BE2C (cell line): ENCODE measurements at regions not wholly inside any gene's neighbourhood (a gene's known extent, or its start where the extent isn't known, plus 50 kb on each side); places are given as distances from the start of the nearest gene placed in this dataset.

Source experiments
- DNase-seq: peaks from one replicate; pipeline ENCODE4 v3.0.0-alpha.2; 2020
- H3K27me3 ChIP-seq: fragments of 250-450 bp; sonication (Bioruptor Pico); 2 replicates; pipeline ENCODE4 v1.5.1; 2020; ENCODE audit warnings: mild to moderate bottlenecking
- H3K36me3 ChIP-seq: fragments of 250-450 bp; sonication (Bioruptor Pico); 2 replicates; pipeline ENCODE4 v1.5.1; 2020; ENCODE audit warnings: mild to moderate bottlenecking
- H3K4me1 ChIP-seq: fragments of 250-450 bp; sonication (Bioruptor Pico); 2 replicates; pipeline ENCODE4 v1.5.1; 2020
- H3K4me3 ChIP-seq: 2 replicates; pipeline ENCODE4 v1.5.1; 2011; ENCODE audit warnings: low read depth, low read length
- H3K9me3 ChIP-seq: fragments of 250-450 bp; sonication (Bioruptor Pico); 2 replicates; pipeline ENCODE4 v1.5.1; 2020
- TF ChIP-seq, protein P1 (sequence below): IDR thresholded peaks from 2 replicates; pipeline ENCODE4 v1.5.1; 2012; ENCODE audit warnings: mild to moderate bottlenecking, low read depth, low read length

DNA sequence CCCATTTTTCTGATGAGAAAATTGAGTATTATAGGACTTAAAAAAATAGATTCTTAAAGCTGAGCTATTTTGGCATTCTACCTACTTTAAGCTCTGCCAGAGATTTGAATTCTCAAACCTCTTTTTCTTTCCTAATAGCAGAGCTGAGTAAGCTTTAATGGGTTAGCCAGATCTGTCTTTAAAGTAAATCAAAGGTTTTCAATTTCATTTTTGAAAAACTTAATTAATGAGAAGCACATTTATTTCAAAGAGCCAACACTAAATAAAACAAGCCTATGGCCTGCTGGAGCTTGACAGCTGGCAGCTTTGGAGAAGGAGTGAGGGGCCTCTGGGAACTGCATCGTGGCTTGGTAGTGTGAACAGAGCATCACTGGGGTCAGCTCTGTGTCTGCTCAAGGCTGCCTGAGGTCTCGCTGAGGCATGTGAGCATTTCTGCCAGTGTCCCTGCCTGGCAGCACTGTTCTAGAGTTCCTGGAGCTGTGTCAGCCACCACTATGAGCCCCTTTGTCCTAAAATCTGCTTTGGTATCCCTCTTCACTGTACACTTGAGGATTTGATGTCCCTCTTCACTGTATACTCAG lies 50.4 kb upstream of the PRSS23 start:
- Histone ChIP-seq H3K27me3 (no peaks in the 10 kb centered on the region), H3K36me3 (no peaks in the 10 kb centered on the region)
- TF ChIP-seq, protein P1, sequence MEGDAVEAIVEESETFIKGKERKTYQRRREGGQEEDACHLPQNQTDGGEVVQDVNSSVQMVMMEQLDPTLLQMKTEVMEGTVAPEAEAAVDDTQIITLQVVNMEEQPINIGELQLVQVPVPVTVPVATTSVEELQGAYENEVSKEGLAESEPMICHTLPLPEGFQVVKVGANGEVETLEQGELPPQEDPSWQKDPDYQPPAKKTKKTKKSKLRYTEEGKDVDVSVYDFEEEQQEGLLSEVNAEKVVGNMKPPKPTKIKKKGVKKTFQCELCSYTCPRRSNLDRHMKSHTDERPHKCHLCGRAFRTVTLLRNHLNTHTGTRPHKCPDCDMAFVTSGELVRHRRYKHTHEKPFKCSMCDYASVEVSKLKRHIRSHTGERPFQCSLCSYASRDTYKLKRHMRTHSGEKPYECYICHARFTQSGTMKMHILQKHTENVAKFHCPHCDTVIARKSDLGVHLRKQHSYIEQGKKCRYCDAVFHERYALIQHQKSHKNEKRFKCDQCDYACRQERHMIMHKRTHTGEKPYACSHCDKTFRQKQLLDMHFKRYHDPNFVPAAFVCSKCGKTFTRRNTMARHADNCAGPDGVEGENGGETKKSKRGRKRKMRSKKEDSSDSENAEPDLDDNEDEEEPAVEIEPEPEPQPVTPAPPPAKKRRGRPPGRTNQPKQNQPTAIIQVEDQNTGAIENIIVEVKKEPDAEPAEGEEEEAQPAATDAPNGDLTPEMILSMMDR, result no peak

DNA sequence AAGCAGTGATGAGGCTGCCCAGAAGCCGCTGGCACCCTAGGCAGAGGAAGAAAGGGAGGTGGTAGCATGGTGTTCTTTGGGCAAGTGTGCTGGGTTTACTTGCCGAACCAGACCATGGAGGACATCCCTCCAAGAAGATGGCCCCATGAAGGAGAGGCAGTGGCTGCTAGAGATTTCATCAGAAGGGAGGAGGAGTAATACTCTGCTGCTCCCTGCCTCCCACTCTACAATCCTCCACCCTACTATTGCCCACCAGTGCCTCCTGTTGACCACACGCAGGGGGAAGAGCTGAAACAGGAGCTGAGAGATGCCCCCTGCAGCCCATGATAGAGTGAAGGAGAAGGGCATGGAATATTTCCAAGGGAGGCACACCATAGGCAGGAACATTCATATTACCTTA lies 51.0 kb upstream of the PRSS23 start:
- Histone ChIP-seq H3K36me3 (no peaks in the 10 kb centered on the region), H3K4me1 (peaks cover 11% of the 10 kb centered on the region), H3K9me3 (no peaks in the 10 kb centered on the region), H3K27me3 (no peaks in the 10 kb centered on the region), H3K4me3 (no peak overlapping the region)
- DNase-seq, result no peak
- TF ChIP-seq, protein P1, result peak; percentile 11; the same call in 1 of the 2 replicates

More for the DNA sequence above, 50.4 kb upstream of the PRSS23 start:
- no peaks in the 10 kb centered on the region for H3K9me3 ChIP-seq
- no peak overlapping the region for H3K4me3 ChIP-seq
- peaks cover 11% of the 10 kb centered on the region for H3K4me1 ChIP-seq
- DNase-seq, result no peak

DNA sequence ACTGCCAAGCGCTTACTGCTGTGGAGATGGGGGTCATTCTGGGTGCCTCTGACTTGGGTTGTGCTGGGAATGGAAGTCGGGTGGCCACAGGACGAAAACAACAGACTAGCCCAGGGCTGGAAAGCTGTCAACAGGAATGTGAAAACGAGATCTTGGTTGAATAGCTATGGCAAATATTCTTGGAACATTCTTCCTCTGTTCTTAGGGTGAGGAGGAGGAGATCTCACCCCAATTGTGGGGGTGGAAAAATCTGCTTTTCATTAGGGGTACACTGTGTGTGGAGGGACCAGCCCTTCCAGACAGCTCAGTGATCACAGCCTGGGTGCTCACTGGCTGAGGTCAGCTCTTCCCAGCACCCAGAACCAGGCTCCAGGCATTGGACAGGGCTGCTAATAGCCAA lies 52.0 kb upstream of the PRSS23 start:
- DNase-seq, result no peak
- Histone ChIP-seq H3K4me1 (peaks cover 11% of the 10 kb centered on the region), H3K9me3 (no peaks in the 10 kb centered on the region), H3K27me3 (no peaks in the 10 kb centered on the region), H3K4me3 (no peak overlapping the region), H3K36me3 (no peaks in the 10 kb centered on the region)
- TF ChIP-seq, protein P1, result no peak

DNA sequence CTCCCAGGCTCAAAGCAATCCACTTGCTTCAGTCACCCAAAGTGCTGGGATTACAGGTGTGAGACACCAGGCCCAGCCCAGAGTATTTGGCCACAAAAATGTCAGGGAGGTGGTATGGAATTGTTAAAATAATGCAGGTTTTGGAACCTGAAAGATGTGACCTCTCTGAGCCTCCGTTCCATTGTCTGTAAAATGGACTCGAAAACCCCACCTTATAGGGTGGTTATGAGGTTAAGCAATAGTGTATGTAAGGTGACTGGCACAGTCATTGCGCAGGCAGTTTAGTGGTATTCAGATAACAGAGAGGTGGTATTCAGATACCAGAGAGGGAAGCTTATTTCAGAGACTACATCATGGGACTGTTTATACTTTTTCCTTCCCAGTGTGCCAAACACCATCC lies 52.5 kb upstream of the PRSS23 start:
- Histone ChIP-seq H3K27me3 (no peaks in the 10 kb centered on the region), H3K36me3 (no peaks in the 10 kb centered on the region), H3K4me3 (no peak overlapping the region), H3K4me1 (peaks cover 11% of the 10 kb centered on the region), H3K9me3 (no peaks in the 10 kb centered on the region)
- DNase-seq, result no peak
- TF ChIP-seq, protein P1, result no peak

DNA sequence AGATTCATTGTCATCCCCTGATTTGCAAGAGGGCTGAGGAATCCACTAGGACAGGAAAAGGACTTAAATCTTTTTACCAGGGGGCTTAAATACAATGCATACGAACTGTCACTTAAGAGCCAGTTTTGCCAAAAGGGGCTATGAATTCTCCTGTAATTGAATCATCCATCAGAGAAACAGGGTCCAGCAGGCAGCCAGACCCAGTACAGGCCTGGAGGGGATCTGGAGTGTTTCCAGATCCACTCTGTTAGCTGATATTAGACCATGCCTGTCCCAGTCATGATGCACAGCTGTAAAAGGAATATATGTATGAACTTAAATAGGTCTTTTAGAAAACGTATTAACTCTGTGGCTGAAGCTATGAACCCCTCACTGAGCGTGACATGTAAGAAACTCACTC lies 53.8 kb upstream of the PRSS23 start:
- peaks cover 11% of the 10 kb centered on the region for H3K4me1 ChIP-seq
- DNase-seq, result peak; percentile 84
- H3K4me3 ChIP-seq, result no peak overlapping the region
- H3K27me3 ChIP-seq, result no peaks in the 10 kb centered on the region
- H3K9me3 ChIP-seq, result no peaks in the 10 kb centered on the region
- no peaks in the 10 kb centered on the region for H3K36me3 ChIP-seq
- TF ChIP-seq, protein P1, result no peak

DNA sequence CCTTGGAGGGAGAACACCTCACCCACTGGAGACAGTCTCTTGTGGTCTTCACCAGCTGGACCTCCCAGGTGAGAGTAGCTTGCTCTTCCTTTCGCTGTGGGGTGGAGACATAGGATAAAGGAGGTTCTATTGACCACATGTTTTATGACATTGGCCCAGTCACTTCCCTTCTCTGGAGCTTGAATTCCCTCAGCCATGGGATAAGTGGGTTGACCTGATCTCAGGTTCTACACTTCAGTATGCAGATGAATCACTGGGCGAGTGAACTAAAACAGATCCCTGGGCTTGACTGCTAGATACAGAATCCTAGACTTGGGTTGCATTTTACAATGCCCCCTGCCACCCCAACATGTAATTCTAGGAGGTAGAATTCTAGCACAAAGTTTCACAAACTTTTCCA lies 54.8 kb upstream of the PRSS23 start:
- DNase-seq, result no peak
- Histone ChIP-seq H3K4me3 (no peak overlapping the region), H3K9me3 (no peaks in the 10 kb centered on the region), H3K36me3 (no peaks in the 10 kb centered on the region), H3K27me3 (no peaks in the 10 kb centered on the region), H3K4me1 (peaks cover 11% of the 10 kb centered on the region)
- TF ChIP-seq, protein P1, result no peak
